B cell (primary cell): ENCODE measurements at regions not wholly inside any gene's neighbourhood (a gene's known extent, or its start where the extent isn't known, plus 50 kb on each side); places are given as distances from the start of the nearest gene placed in this dataset.

Experiments used
- ATAC-seq: fragments of 200-7000 bp; cut with Tn5 transposase; one replicate; pipeline ENCODE4 v1.10.0; 2021; ENCODE audit warnings: low read depth, mild to moderate bottlenecking, moderate number of reproducible peaks, moderate library complexity
- CTCF ChIA-PET: fragments of 350-600 bp; sonication (Branson Sonifier 250); formaldehyde crosslinking; loops from one replicate; lab custom pipeline; 2021; ENCODE audit warnings: antibody characterized with exemption, inconsistent platforms; lab: Charles Lee
- POLR2A ChIA-PET: fragments of 350-600 bp; sonication (Branson Sonifier 250); formaldehyde crosslinking; loops from one replicate; lab custom pipeline; 2021; ENCODE audit warnings: antibody characterized with exemption; lab: Charles Lee
- DNase-seq: peaks from one replicate; pipeline ENCODE4 v3.0.0; 2013
- H2AFZ ChIP-seq: 2 replicates; pipeline ENCODE4 v1.6.1; 2012; ENCODE audit warnings: mild to moderate bottlenecking, low read depth, low read length; ENCODE audit not compliant: insufficient read depth, poor library complexity, severe bottlenecking
- H3K27ac ChIP-seq, 2 donors: 1 replicate in 1 of 2; 2 replicates in 1 of 2; pipeline ENCODE4 v1.5.1; 2012 to 2013; ENCODE audit warnings: low read length in 2 of 2, mild to moderate bottlenecking in 2 of 2, moderate library complexity in 1 of 2
- H3K27me3 ChIP-seq, 4 experiments: fragments of 200-600 bp in 1 of 4; sonication (generic) in 1 of 4; replicated peaks in 1 of 4; 1 replicate in 2 of 4; 2 replicates in 2 of 4; pipeline versions ENCODE4 v1.6.1 to v1.7.0; 2013 to 2016; ENCODE audit warnings: low read length in 3 of 4, mild to moderate bottlenecking in 2 of 4, mixed read lengths in 1 of 4, moderate library complexity in 1 of 4; ENCODE audit not compliant: insufficient read depth in 4 of 4, control insufficient read depth in 3 of 4; ENCODE audit errors: control extremely low read depth in 1 of 4
- H3K36me3 ChIP-seq, 2 experiments: replicated peaks in 1 of 2; 1 replicate in 1 of 2; 2 replicates in 1 of 2; pipeline versions ENCODE4 v1.6.1 to v1.7.1; 2013; ENCODE audit warnings: low read length in 1 of 2; ENCODE audit not compliant: insufficient read depth in 2 of 2, control insufficient read depth in 1 of 2; ENCODE audit errors: control extremely low read depth in 1 of 2, extremely low read depth in 1 of 2
- H3K4me1 ChIP-seq, 2 donors: fragments of 200-600 bp in 1 of 2; sonication (generic) in 1 of 2; 1 replicate in 1 of 2; 2 replicates in 1 of 2; pipeline versions ENCODE4 v1.5.1 to v1.6.1; 2013 to 2017; ENCODE audit warnings: low read length in 2 of 2; ENCODE audit not compliant: control insufficient read depth in 2 of 2, insufficient read depth in 2 of 2
- H3K4me2 ChIP-seq: replicated peaks from 2 replicates; pipeline ENCODE3; 2012; ENCODE audit warnings: mild to moderate bottlenecking, low read depth, low read length; ENCODE audit not compliant: poor library complexity, severe bottlenecking
- H3K4me3 ChIP-seq, 5 experiments: fragments of 200-600 bp in 1 of 5; sonication (generic) in 1 of 5; 1 replicate in 3 of 5; 2 replicates in 2 of 5; pipeline versions ENCODE4 v1.5.1 to v1.7.0; 2011 to 2016; ENCODE audit warnings: low read length in 4 of 5, mild to moderate bottlenecking in 4 of 5, low read depth in 2 of 5, control low read depth in 1 of 5, moderate library complexity in 1 of 5; ENCODE audit not compliant: insufficient read depth in 1 of 5; ENCODE audit errors: control extremely low read depth in 1 of 5, extremely low read depth in 1 of 5
- H3K79me2 ChIP-seq: fragments of 200-600 bp; sonication (generic); one replicate; pipeline ENCODE4 v1.6.0; 2016; ENCODE audit warnings: low read length; ENCODE audit not compliant: control insufficient read depth, insufficient read depth
- H3K9ac ChIP-seq: fragments of 200-600 bp; sonication (generic); 2 replicates; pipeline ENCODE4 v1.6.1; 2017; ENCODE audit warnings: mild to moderate bottlenecking, low read length, moderate library complexity
- H3K9me3 ChIP-seq, 3 donors: one replicate each; pipeline versions ENCODE4 v1.6.1 to v1.7.1; 2013; ENCODE audit warnings: low read length in 2 of 3; ENCODE audit not compliant: control insufficient read depth in 2 of 3, insufficient read depth in 1 of 3; ENCODE audit errors: control extremely low read depth in 1 of 3
- H4K20me1 ChIP-seq: 2 replicates; pipeline ENCODE4 v1.6.0; 2012; ENCODE audit warnings: mild to moderate bottlenecking, low read length; ENCODE audit not compliant: insufficient read depth, control insufficient read depth, poor library complexity, severe bottlenecking
- H3K27ac Mint-ChIP-seq: one replicate; pipeline ENCODE4 v1.8.0; 2021; ENCODE audit warnings: mixed read lengths
- H3K27me3 Mint-ChIP-seq: one replicate; pipeline ENCODE4 v1.8.0; 2021; ENCODE audit warnings: mixed read lengths
- H3K4me1 Mint-ChIP-seq: one replicate; pipeline ENCODE4 v1.8.0; 2021; ENCODE audit warnings: mixed read lengths
- H3K4me3 Mint-ChIP-seq: one replicate; pipeline ENCODE4 v1.8.0; 2021; ENCODE audit warnings: mixed read lengths
- H3K9me3 Mint-ChIP-seq: one replicate; pipeline ENCODE4 v1.8.0; 2022; ENCODE audit warnings: mixed read lengths; ENCODE audit not compliant: insufficient read depth
- EZH2 ChIP-seq: IDR thresholded peaks from 2 replicates; pipeline ENCODE4 v1.6.1; 2012; ENCODE audit warnings: borderline replicate concordance, low read depth, mild to moderate bottlenecking, moderate library complexity, low read length; ENCODE audit not compliant: insufficient read depth, poor library complexity, severe bottlenecking
- WGBS: methylation state at CpG from one replicate; pipeline ENCODE4 v1.1.5; 2013; ENCODE audit warnings: missing lambda C conversion rate; ENCODE audit not compliant: insufficient coverage; 5-methylcytosine and 5-hydroxymethylcytosine counted together
- intact Hi-C: fragments of 100-400 bp; cut with micrococcal nuclease; formaldehyde crosslinking; loops from one replicate; pipeline ENCODE4 v1.10.0; 2022
- TF ChIP-seq, protein P1 (sequence below): fragments of 200-600 bp; IDR thresholded peaks from one replicate; pipeline ENCODE4 v1.8.0; 2022; ENCODE audit warnings: antibody characterized with exemption, mild to moderate bottlenecking

DNA sequence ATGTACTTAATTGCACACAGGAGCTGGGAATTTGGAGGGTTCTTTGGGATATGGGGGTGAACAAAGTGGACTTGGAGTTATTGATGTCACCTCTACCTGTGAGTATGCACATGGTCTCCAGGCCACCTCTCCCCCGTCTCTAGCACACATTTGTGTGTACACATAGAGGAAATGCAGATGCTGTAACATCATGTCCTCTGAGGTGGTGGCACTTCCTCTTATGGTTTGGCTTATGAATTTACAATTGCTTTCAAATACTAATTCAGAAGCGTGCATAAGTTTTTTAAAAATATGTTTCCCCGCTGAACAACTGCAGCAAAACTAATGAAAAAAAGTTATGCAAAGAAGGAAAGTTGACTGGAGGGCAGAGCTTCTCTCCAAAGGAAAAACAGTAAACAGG, 152.0 kb upstream of the TENM4 start:
- intact Hi-C loops = no loop called here
- H3K27me3 ChIP-seq = no peaks in the 10 kb centered on the region
- ATAC-seq (no peak), DNase-seq (no peak)
- no peak overlapping the region for H3K9ac ChIP-seq
- no peak overlapping the region for H3K27ac ChIP-seq
- no peak overlapping the region for H3K4me3 Mint-ChIP-seq
- no peaks in the 10 kb centered on the region for H3K79me2 ChIP-seq
- H3K4me1 Mint-ChIP-seq = no peaks in the 10 kb centered on the region
- no peak overlapping the region for H2AFZ ChIP-seq
- no peaks in the 10 kb centered on the region for H3K9me3 Mint-ChIP-seq
- H3K9me3 ChIP-seq = peaks cover 0 to 6% (median 0%) of the 10 kb centered on the region in 3 donors
- H3K4me1 ChIP-seq = no peaks in the 10 kb centered on the region
- ChIA-PET POLR2A (no interaction called here), CTCF (no interaction called here)
- no peaks in the 10 kb centered on the region for H3K27me3 Mint-ChIP-seq
- H4K20me1 ChIP-seq = no peaks in the 10 kb centered on the region
- no peak overlapping the region for H3K4me2 ChIP-seq
- no peak overlapping the region for H3K4me3 ChIP-seq
- 47% methylated on average over 2 of the region's 3 CpGs for WGBS
- no peak overlapping the region for H3K27ac Mint-ChIP-seq
- TF ChIP-seq, protein P1, sequence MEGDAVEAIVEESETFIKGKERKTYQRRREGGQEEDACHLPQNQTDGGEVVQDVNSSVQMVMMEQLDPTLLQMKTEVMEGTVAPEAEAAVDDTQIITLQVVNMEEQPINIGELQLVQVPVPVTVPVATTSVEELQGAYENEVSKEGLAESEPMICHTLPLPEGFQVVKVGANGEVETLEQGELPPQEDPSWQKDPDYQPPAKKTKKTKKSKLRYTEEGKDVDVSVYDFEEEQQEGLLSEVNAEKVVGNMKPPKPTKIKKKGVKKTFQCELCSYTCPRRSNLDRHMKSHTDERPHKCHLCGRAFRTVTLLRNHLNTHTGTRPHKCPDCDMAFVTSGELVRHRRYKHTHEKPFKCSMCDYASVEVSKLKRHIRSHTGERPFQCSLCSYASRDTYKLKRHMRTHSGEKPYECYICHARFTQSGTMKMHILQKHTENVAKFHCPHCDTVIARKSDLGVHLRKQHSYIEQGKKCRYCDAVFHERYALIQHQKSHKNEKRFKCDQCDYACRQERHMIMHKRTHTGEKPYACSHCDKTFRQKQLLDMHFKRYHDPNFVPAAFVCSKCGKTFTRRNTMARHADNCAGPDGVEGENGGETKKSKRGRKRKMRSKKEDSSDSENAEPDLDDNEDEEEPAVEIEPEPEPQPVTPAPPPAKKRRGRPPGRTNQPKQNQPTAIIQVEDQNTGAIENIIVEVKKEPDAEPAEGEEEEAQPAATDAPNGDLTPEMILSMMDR = no peak
- no peak for TF ChIP-seq EZH2
- H3K36me3 ChIP-seq = no peaks in the 10 kb centered on the region

DNA sequence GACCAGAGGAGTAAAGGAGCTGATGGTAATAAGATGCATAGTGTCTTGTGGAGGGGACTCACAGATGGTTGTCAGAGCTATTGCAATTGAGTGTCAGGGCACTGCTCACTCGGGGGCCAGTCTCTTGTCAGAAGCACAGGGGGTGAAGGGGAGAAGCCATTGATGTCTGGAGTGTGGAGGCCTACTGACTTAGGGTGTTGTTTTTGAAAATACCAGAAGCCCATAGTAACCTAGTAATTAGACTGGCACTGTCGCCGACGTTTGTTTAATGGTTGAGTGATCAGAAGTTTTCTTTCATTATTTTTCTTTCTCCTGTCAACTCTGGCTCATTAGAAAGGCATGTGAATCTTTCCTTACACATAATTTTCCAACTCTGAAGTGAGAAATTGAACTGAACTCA, 151.6 kb upstream of the TENM4 start:
- Mint-ChIP-seq H3K4me1 (no peaks in the 10 kb centered on the region), H3K27ac (no peak overlapping the region), H3K27me3 (no peaks in the 10 kb centered on the region), H3K4me3 (no peak overlapping the region), H3K9me3 (no peaks in the 10 kb centered on the region)
- Histone ChIP-seq H2AFZ (no peak overlapping the region), H3K4me3 (no peak overlapping the region), H3K79me2 (no peaks in the 10 kb centered on the region), H3K4me2 (no peak overlapping the region), H3K27ac (no peak overlapping the region), H3K4me1 (no peaks in the 10 kb centered on the region), H3K9me3 (peaks cover 0 to 6% (median 0%) of the 10 kb centered on the region in 3 donors), H3K27me3 (no peaks in the 10 kb centered on the region), H3K36me3 (no peaks in the 10 kb centered on the region), H3K9ac (no peak overlapping the region), H4K20me1 (no peaks in the 10 kb centered on the region)
- no peak for TF ChIP-seq EZH2
- TF ChIP-seq, protein P1 = no peak
- DNase-seq = no peak
- CTCF ChIA-PET = no interaction called here
- intact Hi-C loops = no loop called here
- no peak for ATAC-seq
- WGBS = 18% methylated on average over 1 of the region's 4 CpGs
- POLR2A ChIA-PET = no interaction called here
